AML-193 (cell line): ENCODE measurements at regions not wholly inside any gene's neighbourhood (a gene's known extent, or its start where the extent isn't known, plus 50 kb on each side); places are given as distances from the start of the nearest gene placed in this dataset.

Experiments
- DNase-seq, 2 experiments: peaks; one replicate each; lab custom pipeline; 2025; lab: John Stamatoyannopoulos, UW

- DNase-seq: no peak
These were observed 235.7 kb downstream of the CDCA7 start for GRCh38 chr2:173590276-173590861.

- DNase-seq: no peak
These were observed 238.4 kb downstream of the CDCA7 start for GRCh38 chr2:173593109-173593508.

- no peak for DNase-seq
These were observed 241.6 kb downstream of the CDCA7 start for GRCh38 chr2:173596244-173596643.

- no peak for DNase-seq
These were observed 243.9 kb downstream of the CDCA7 start for GRCh38 chr2:173598525-173598924.

GRCh38 chr2:173599821-173600359 lies 245.2 kb downstream of the CDCA7 start:
- DNase-seq: no peak

- no peak for DNase-seq
These were observed 247.6 kb downstream of the CDCA7 start for GRCh38 chr2:173602153-173602795.

- no peak for DNase-seq
These were observed 251.3 kb downstream of the CDCA7 start for GRCh38 chr2:173605994-173606393.

- no peak for DNase-seq
These were observed 252.1 kb downstream of the CDCA7 start for GRCh38 chr2:173606619-173607248.

GRCh38 chr2:173607606-173608311 lies 253.1 kb downstream of the CDCA7 start:
- no peak for DNase-seq

GRCh38 chr2:173611121-173611520 lies 256.4 kb downstream of the CDCA7 start:
- DNase-seq: no peak

- DNase-seq: no peak
These were observed 257.7 kb downstream of the CDCA7 start for GRCh38 chr2:173612354-173612753.

GRCh38 chr2:173613386-173613785 lies 258.7 kb downstream of the CDCA7 start:
- DNase-seq: no peak

GRCh38 chr2:173614265-173614930 lies 259.7 kb downstream of the CDCA7 start:
- DNase-seq: no peak

- no peak for DNase-seq
These were observed 269.0 kb downstream of the CDCA7 start for GRCh38 chr2:173623438-173624319.

- no peak for DNase-seq
These were observed 270.6 kb downstream of the CDCA7 start for GRCh38 chr2:173625315-173625714.

- DNase-seq: no peak
These were observed 274.4 kb downstream of the CDCA7 start for GRCh38 chr2:173629076-173629475.

GRCh38 chr2:173630425-173631126 lies 275.9 kb downstream of the CDCA7 start:
- no peak for DNase-seq

GRCh38 chr2:173631127-173631460 lies 276.4 kb downstream of the CDCA7 start:
- no peak for DNase-seq

GRCh38 chr2:173644146-173644545 lies 289.5 kb downstream of the CDCA7 start:
- no peak for DNase-seq

- no peak for DNase-seq
These were observed 293.1 kb downstream of the CDCA7 start for GRCh38 chr2:173647681-173648311.
